Pancreas (tissue), 10 donors: ENCODE measurements at regions not wholly inside any gene's neighbourhood (a gene's known extent, or its start where the extent isn't known, plus 50 kb on each side); places are given as distances from the start of the nearest gene placed in this dataset.

Source experiments
- ATAC-seq, 4 donors: fragments of 200-7000 bp; cut with Tn5 transposase; one replicate each; pipeline versions ENCODE4 v1.8.0 to v1.9.1; 2020; ENCODE audit warnings: mild to moderate bottlenecking in 4 of 4, moderate library complexity in 4 of 4
- DNase-seq, 6 donors: peaks; one replicate each; pipeline ENCODE4 v3.0.0-alpha.2; 2020
- FAIRE-seq: peaks from 2 replicates; lab custom pipeline; 2012; peaks lifted over from hg19 to GRCh38; lab: Jason Lieb, UNC
- H3K27ac ChIP-seq, 4 donors: fragments of 200-600 bp; sonication (generic); 1 replicate in 3 of 4; 2 replicates in 1 of 4; pipeline versions ENCODE4 v1.5.0 to v1.8.0; 2020
- H3K27me3 ChIP-seq, 4 donors: fragments of 200-600 bp; one replicate each; pipeline ENCODE4 v1.8.0; 2021
- H3K36me3 ChIP-seq, 3 donors: fragments of 200-600 bp; sonication (generic) in 1 of 3; one replicate each; pipeline versions ENCODE4 v1.5.0 to v1.8.0; 2020 to 2021
- H3K4me1 ChIP-seq, 3 donors: fragments of 200-600 bp; one replicate each; pipeline ENCODE4 v1.8.0; 2021
- H3K4me3 ChIP-seq, 4 donors: fragments of 200-600 bp; sonication (generic) in 2 of 4; one replicate each; pipeline versions ENCODE4 v1.5.0 to v1.8.0; 2020 to 2021
- H3K9me3 ChIP-seq, 4 donors: fragments of 200-600 bp; one replicate each; pipeline ENCODE4 v1.8.0; 2021
- CTCF ChIP-seq, 4 donors: fragments of 200-600 bp; sonication (generic) in 3 of 4; IDR thresholded peaks; one replicate each; pipeline versions ENCODE4 v1.5.0 to v1.8.0; 2021; ENCODE audit warnings: antibody characterized with exemption in 4 of 4
- WGBS, 2 donors: extraction: QIAGEN DNeasy Blood & Tissue Kit; methylation state at CpG; one replicate each; pipeline ENCODE4 v1.1.7; 2013; 5-methylcytosine and 5-hydroxymethylcytosine counted together
- intact Hi-C, 3 donors: fragments of 100-400 bp; cut with DNase I; formaldehyde crosslinking; loops; one replicate each; pipeline versions ENCODE4 v1.11.1 to v1.14.2; 2022
- donor health status: healthy with polysubstance abuse.
- donor health status: DM: no; HTN: no; CAD: no; lungs with moderate emphysema.
- donor health status: DM: no; HTN: no; CAD: no.
- donor health status: control.
- donor health status: control.
- donor health status: Bipolar disorder and iron deficiency.
- donor health status: DM: yes; HTN: yes; CAD: no.
- donor health status: DM: no; HTN: no; CAD: no.
- donor health status: DM: no; HTN: no; CAD: no.
- donor health status: DM: yes; HTN: yes; CAD: no.

- Histone ChIP-seq H3K4me1 (no peaks in the 10 kb centered on the region), H3K9me3 (no peaks in the 10 kb centered on the region), H3K27me3 (no peaks in the 10 kb centered on the region), H3K36me3 (no peaks in the 10 kb centered on the region), H3K27ac (no peak overlapping the region), H3K4me3 (no peak overlapping the region)
- no peak for TF ChIP-seq CTCF (IDR thresholded peaks at IDR 0.05)
- intact Hi-C loops = no loop called here
- 64 to 72% methylated on average over 4 of the region's 4 CpGs for WGBS, 2 donors
- DNase-seq (no peak), FAIRE-seq (no peak), ATAC-seq (no peak)
These were observed 233.0 kb upstream of the MAF start for GRCh38 chr16:79833559-79833958.

GRCh38 chr16:79826732-79827475, 226.4 kb upstream of the MAF start:
- no peak for FAIRE-seq
- intact Hi-C loops = no loop called here
- H3K4me1 ChIP-seq = no peaks in the 10 kb centered on the region
- no peak overlapping the region for H3K27ac ChIP-seq
- no peaks in the 10 kb centered on the region for H3K27me3 ChIP-seq
- no peak for DNase-seq
- ATAC-seq = no peak
- 80 to 88% methylated on average over 7 of the region's 7 CpGs for WGBS, 2 donors
- H3K36me3 ChIP-seq = no peaks in the 10 kb centered on the region
- no peak overlapping the region for H3K4me3 ChIP-seq
- H3K9me3 ChIP-seq = no peaks in the 10 kb centered on the region
- TF ChIP-seq CTCF (IDR thresholded peaks at IDR 0.05) = no peak

- ATAC-seq (no peak), FAIRE-seq (no peak), DNase-seq (no peak)
- Histone ChIP-seq H3K4me1 (no peaks in the 10 kb centered on the region), H3K27me3 (no peaks in the 10 kb centered on the region), H3K9me3 (no peaks in the 10 kb centered on the region), H3K36me3 (no peaks in the 10 kb centered on the region), H3K4me3 (no peak overlapping the region), H3K27ac (no peak overlapping the region)
- TF ChIP-seq CTCF (IDR thresholded peaks at IDR 0.05) = no peak
- WGBS, 2 donors = 38 to 53% methylated on average over 1 of the region's 1 CpG
- intact Hi-C loops = no loop called here
These were observed 224.5 kb upstream of the MAF start for GRCh38 chr16:79825002-79825401.

GRCh38 chr16:79823639-79824038, 223.1 kb upstream of the MAF start:
- WGBS, 2 donors = 43 to 48% methylated on average over 2 of the region's 2 CpGs
- H3K4me3 ChIP-seq = no peak overlapping the region
- no peak for DNase-seq

More at GRCh38 chr16:79823639-79824038, 223.1 kb upstream of the MAF start:
- ATAC-seq (no peak), FAIRE-seq (no peak)
- intact Hi-C loops = no loop called here
- Histone ChIP-seq H3K27me3 (no peaks in the 10 kb centered on the region), H3K4me1 (no peaks in the 10 kb centered on the region), H3K9me3 (no peaks in the 10 kb centered on the region), H3K27ac (no peak overlapping the region), H3K36me3 (no peaks in the 10 kb centered on the region)
- TF ChIP-seq CTCF (IDR thresholded peaks at IDR 0.05) = no peak
